ENCODE measurements at regions not wholly inside any gene's neighbourhood (a gene's known extent, or its start where the extent isn't known, plus 50 kb on each side); places are given as distances from the start of the nearest gene placed in this dataset.

GRCh38 chr20:39795401-39796272 lies 833.5 kb downstream of the DHX35 start:
- DNase-seq, result no peak

DNA sequence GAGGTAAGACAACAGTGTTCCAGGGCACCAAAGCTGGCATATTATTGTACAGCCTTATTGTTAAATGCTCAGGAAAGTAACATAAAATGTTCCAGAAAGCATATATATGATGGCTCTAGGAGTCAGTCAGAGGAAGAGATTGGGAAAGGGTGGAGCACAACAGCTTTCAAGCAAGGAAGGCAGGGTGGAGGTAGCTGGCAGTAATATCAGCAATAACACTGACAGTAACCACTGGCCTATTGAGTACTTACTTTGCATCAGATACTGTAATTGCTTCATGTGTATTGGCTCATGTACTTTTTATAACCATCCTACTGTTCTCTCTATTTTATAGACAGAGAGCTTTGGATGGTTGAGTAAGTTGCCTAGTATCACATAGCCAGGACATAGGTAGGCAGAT lies 830.2 kb downstream of the DHX35 start:
- no peak for DNase-seq

- DNase-seq, result no peak
These were observed 827.3 kb downstream of the DHX35 start for GRCh38 chr20:39789411-39789810.

GRCh38 chr20:39785252-39785917 lies 823.2 kb downstream of the DHX35 start:
- DNase-seq, result no peak

DNA sequence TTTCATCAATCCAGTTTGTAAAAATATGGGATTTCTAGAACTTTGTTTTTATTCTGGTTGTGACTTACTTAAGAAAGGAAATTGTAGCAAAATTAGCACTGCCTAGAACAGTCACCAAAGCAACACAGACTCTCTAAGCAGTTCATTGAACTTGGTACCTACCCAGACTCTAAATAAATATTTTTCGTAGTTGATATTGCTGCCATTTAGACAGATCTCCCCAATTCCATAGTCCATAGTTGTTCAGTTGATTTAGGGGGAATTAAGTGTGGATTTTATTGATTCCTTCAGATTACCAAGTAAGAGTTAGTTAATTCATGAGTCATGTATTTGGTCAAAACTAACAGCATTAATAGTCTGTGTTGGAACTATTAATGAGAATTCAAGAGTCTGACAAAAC lies 822.5 kb downstream of the DHX35 start:
- DNase-seq, result no peak

DNA sequence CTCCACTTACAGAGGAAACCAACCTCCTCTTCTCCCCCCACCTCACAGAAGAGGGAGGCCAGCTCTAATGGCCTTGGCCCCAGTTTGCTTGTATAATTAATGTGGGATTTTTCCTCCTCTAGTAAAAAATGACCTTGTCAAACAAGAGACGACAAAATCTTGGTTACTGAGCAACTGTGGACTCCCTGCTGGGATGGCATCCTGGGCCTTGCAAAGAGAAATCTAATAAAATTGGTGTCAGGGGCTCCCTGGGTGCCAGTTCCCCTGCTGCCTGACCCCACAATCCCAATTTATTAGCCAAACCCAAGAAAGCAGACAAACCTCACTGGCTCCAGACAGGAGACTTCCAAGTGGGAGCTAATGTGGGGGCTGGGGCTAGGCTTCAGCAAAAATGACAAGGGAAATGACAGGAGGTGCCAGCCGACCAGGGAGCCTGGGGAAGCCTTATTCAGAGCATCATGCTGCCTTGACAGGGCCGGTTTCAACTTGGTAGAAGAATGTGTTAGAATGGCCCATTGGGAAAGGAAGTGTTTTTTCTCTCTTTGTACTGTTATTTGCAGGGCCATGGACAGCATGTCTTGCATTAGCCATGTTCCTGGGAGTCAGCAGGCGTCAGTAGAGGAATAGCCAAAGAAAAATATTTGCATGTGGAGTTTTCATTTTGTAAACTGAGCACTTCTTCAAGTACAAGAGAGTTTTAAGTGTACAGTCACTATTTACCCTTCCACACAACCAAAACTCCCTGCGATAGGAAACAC lies 816.9 kb downstream of the DHX35 start:
- no peak for DNase-seq

- DNase-seq, result no peak
These were observed 816.3 kb downstream of the DHX35 start for GRCh38 chr20:39778431-39778830.

- no peak for DNase-seq
These were observed 815.5 kb downstream of the DHX35 start for GRCh38 chr20:39777610-39778009.

DNA sequence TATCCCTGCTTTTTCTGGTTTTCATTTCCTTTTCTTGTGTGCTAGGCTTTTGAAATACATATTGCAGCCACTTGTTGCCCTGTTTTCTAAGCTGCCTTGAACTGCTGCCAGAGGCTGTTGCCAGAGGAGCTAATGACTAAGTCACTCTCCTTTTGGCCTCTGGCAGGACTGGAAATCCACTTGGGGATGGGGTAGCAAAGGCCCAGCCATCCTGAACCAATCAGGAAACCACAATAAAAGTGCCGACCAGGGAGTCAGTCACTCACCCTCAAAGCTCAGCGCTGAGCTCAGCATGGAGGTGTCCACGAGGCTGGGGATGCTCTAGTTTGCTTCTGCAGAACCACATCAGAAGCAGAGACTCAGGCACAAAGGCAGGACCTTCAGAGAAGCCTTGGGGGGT lies 813.0 kb downstream of the DHX35 start:
- no peak for DNase-seq

DNA sequence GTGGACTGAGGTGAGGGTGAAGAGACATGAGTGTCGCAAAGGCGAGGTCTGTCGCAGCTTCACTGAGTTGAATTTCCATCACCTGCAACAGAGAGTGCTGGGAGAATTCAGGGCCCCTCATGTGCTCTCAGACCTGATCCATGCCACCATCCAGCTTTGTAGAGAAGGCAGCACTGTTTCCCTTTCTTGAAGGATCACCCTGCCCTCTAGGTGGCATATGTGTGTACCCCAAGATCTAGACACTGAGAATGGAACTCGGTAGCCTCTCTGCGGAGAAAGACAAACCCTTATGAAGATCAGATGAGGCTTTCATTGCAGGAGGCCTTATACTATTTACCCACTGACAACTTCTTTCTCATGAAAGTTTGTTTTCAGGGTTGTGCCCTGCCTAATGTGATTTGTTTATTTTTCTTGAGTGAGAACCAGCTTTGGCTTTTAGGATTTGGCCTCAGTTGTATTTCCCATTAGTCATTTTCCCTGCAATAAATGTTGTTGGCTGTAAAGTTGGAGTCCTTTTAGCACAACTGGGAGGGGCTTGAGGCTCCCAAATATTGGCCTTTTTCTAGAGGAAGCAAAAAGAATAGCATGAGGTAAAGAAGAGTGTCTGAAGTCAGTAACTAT lies 811.3 kb downstream of the DHX35 start:
- DNase-seq, result no peak

DNA sequence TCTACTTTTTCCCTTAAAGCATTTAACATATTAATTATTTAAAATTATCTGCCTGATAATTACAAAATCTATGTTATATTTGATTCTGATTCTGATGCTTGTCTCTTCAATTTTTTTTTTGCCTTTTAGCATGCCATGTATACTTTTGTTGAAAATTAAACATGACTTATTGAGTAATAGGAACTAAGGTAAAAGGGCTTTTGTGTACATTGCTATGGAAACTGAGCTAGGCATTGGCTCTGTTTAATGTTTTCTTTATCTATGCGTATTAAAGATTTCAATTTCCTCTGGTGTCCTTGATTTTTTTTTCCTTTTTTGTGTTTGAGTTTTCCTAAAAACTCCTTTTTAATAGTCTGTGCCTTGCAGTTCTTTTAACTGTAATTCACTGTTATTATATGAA lies 805.2 kb downstream of the DHX35 start:
- no peak for DNase-seq

DNA sequence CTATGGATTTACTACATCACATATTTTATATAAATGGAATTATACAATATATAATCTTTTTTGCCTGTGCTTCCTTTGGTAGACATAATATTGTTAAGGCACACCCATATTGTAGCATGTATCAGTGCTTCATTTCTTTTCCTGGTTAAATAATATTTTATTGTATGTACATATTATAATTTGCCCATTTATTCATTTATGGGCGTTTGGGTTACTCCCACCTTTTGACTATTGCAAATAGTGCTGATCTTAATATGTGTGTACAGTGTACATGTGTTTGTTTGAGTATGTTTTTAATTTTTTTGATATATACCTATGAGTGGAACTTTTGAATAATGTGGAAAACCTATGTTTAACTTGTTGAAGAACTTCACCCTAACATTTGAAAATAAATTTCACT lies 804.2 kb downstream of the DHX35 start:
- no peak for DNase-seq

- no peak for DNase-seq
These were observed 800.6 kb downstream of the DHX35 start for GRCh38 chr20:39762716-39763115.

- DNase-seq, result no peak
These were observed 796.7 kb downstream of the DHX35 start for GRCh38 chr20:39758876-39759275.

- no peak for DNase-seq
These were observed 794.7 kb downstream of the DHX35 start for GRCh38 chr20:39756828-39757227.

DNA sequence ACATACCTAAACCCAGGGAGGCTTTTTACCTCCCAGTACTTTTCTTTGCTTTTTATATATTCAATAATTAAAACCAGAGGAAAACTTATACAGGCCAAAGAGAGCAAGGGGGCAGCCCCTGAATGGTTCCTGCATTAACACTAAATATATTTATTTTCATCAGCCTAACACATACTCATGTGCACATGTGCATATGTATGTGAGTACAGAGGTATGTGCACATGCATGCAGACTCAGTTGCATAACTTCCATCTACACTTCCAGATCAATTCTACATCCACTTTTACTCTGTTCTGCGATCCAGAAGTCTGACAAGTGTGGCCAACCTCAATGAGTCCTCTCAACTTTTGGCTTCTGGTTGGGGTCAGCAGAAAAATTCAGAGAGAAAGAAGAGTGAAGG lies 794.2 kb downstream of the DHX35 start:
- no peak for DNase-seq

- no peak for DNase-seq
These were observed 790.2 kb downstream of the DHX35 start for GRCh38 chr20:39752262-39752876.

GRCh38 chr20:39751557-39752137 lies 789.5 kb downstream of the DHX35 start:
- no peak for DNase-seq

DNA sequence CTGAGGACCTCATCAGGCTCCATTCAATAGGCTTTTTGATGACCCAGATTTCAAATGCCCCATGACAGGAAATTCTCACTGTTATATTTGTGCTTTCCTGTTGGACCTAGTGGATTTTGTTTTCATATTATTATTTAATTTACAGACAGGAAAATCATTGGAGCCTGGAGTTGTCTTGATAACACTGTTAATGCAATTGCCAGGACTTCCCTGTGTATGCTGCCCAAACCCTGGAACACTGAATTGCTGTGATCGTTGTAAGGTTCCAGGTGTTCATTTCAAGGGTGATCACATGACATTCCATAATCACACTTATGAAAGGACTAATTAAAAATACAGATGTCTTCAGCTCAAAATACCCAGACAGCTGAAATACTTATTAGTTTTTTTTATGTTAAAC lies 783.2 kb downstream of the DHX35 start:
- no peak for DNase-seq

GRCh38 chr20:39738651-39739050 lies 776.5 kb downstream of the DHX35 start:
- DNase-seq, result no peak

- DNase-seq, result no peak
These were observed 774.5 kb downstream of the DHX35 start for GRCh38 chr20:39736434-39737327.

Measured in effector CD4-positive, alpha-beta T cell (primary cell).